Neural progenitor cell (in vitro differentiated cells): ENCODE measurements at regions not wholly inside any gene's neighbourhood (a gene's known extent, or its start where the extent isn't known, plus 50 kb on each side); places are given as distances from the start of the nearest gene placed in this dataset.

Experiments
- CTCF ChIP-seq: fragments of 200-600 bp; sonication (generic); IDR thresholded peaks from 2 replicates; pipeline ENCODE4 v1.5.1; 2017; ENCODE audit warnings: antibody characterized with exemption, mild to moderate bottlenecking
- EZH2 ChIP-seq: fragments of 200-600 bp; sonication (generic); IDR thresholded peaks from 2 replicates; pipeline ENCODE4 v1.6.1; 2017; ENCODE audit warnings: antibody characterized with exemption, mild to moderate bottlenecking, moderate library complexity
- EZH2phosphoT487 ChIP-seq: fragments of 200-600 bp; sonication (generic); IDR thresholded peaks from 2 replicates; pipeline ENCODE4 v1.6.1; 2017; ENCODE audit warnings: antibody characterized with exemption

GRCh38 chr6:19327241-19327640 is 509.9 kb upstream of the ID4 start:
- no peak for TF ChIP-seq CTCF
- no peak for TF ChIP-seq EZH2
- TF ChIP-seq EZH2phosphoT487 = no peak
